ENCODE measurements at regions not wholly inside any gene's neighbourhood (a gene's known extent, or its start where the extent isn't known, plus 50 kb on each side); places are given as distances from the start of the nearest gene placed in this dataset.
A peak's percentile ranks its signal among the peaks of the same experiment; 100 is the strongest.

GRCh38 chr9:121562301-121562700, 62.7 kb upstream of the GGTA1 start:
- Histone ChIP-seq H3K4me3 (no peak overlapping the region), H3K9ac (ENCODE audit: low read depth in 2 of 2, low read length in 2 of 2) (no peak overlapping the region), H3K27me3 (no peaks in the 10 kb centered on the region), H3K4me1 (no peaks in the 10 kb centered on the region), H3K36me3 (no peaks in the 10 kb centered on the region), H3K9me3 (no peaks in the 10 kb centered on the region), H3K27ac (no peak overlapping the region)
- no peak for TF ChIP-seq CTCF (IDR thresholded peaks at IDR 0.05)
- intact Hi-C loops (cut with DNase I) = no loop called here
- DNase-seq = no peak

GRCh38 chr9:121563425-121563824, 63.8 kb upstream of the GGTA1 start:
- intact Hi-C loops (cut with DNase I) = no loop called here
- Histone ChIP-seq H3K9ac (ENCODE audit: low read depth in 2 of 2, low read length in 2 of 2) (no peak overlapping the region), H3K4me1 (no peaks in the 10 kb centered on the region), H3K36me3 (no peaks in the 10 kb centered on the region), H3K9me3 (no peaks in the 10 kb centered on the region), H3K27me3 (no peaks in the 10 kb centered on the region), H3K27ac (no peak overlapping the region), H3K4me3 (no peak overlapping the region)
- no peak for TF ChIP-seq CTCF (IDR thresholded peaks at IDR 0.05)
- DNase-seq = no peak

GRCh38 chr9:121563881-121564460, 64.3 kb upstream of the GGTA1 start:
- Histone ChIP-seq H3K27ac (no peak overlapping the region), H3K27me3 (no peaks in the 10 kb centered on the region), H3K9ac (ENCODE audit: low read depth in 2 of 2, low read length in 2 of 2) (no peak overlapping the region), H3K36me3 (no peaks in the 10 kb centered on the region), H3K4me1 (no peaks in the 10 kb centered on the region), H3K4me3 (no peak overlapping the region), H3K9me3 (no peaks in the 10 kb centered on the region)
- no peak for TF ChIP-seq CTCF (IDR thresholded peaks at IDR 0.05)
- intact Hi-C loops (cut with DNase I) = no loop called here
- no peak for DNase-seq

- no peaks in the 10 kb centered on the region for H3K4me1 ChIP-seq
- intact Hi-C loops (cut with DNase I) = no loop called here
- H3K9me3 ChIP-seq = no peaks in the 10 kb centered on the region
- H3K36me3 ChIP-seq = no peaks in the 10 kb centered on the region
- no peak for DNase-seq
- no peak overlapping the region for H3K4me3 ChIP-seq
- H3K27me3 ChIP-seq = no peaks in the 10 kb centered on the region
- H3K9ac ChIP-seq (ENCODE audit: low read depth in 2 of 2, low read length in 2 of 2) = no peak overlapping the region
- H3K27ac ChIP-seq = no peak overlapping the region
- no peak for TF ChIP-seq CTCF (IDR thresholded peaks at IDR 0.05)
Measured at GRCh38 chr9:121564504-121565260, 65.0 kb upstream of the GGTA1 start.

GRCh38 chr9:121566481-121567465, 67.1 kb upstream of the GGTA1 start:
- no peak overlapping the region for H3K27ac ChIP-seq
- H3K9me3 ChIP-seq = no peaks in the 10 kb centered on the region
- no peaks in the 10 kb centered on the region for H3K36me3 ChIP-seq
- no peak overlapping the region for H3K9ac ChIP-seq (ENCODE audit: low read depth in 2 of 2, low read length in 2 of 2)
- intact Hi-C loops (cut with DNase I) = no loop called here
- H3K4me1 ChIP-seq = no peaks in the 10 kb centered on the region
- H3K4me3 ChIP-seq = peak overlapping the region; percentile 7
- H3K27me3 ChIP-seq = no peaks in the 10 kb centered on the region
- no peak for DNase-seq
- no peak for TF ChIP-seq CTCF (IDR thresholded peaks at IDR 0.05)

Measured in colonic mucosa (tissue), 4 donors.